ENCODE measurements at regions not wholly inside any gene's neighbourhood (a gene's known extent, or its start where the extent isn't known, plus 50 kb on each side); places are given as distances from the start of the nearest gene placed in this dataset.

DNA sequence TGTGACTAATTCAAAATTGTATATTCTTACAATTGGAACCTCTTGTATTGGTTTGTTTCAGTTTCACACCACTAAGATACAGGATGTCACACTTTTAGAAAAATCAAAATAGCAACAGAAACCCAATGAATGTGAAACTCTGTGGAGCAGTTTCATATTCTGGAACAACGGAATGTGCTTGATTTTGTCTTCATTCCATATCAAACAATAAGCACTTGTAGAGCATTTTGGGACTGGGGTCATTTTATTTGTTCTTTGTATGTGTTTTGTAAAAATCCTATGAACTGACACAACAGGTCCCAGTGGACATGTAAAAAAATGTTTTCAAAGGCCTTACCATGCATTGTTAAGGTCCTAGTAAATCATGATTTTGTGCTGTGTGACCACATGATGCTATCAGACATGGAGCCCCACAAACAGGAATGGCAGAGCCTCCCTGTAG lies 123.1 kb downstream of the DKK1 start:
- TF ChIP-seq CTCF (IDR thresholded peaks at IDR 0.05; ENCODE audit: low read depth, low read length), result no peak
- no peak for DNase-seq (ENCODE audit: low read depth in 2 of 2)
- H3K4me3 ChIP-seq (replicated peaks in 1 of 2; ENCODE audit: low read depth in 2 of 2, low read length in 2 of 2), result no peak overlapping the region

GRCh38 chr10:52438119-52438518 lies 124.0 kb downstream of the DKK1 start:
- H3K4me3 ChIP-seq (replicated peaks in 1 of 2; ENCODE audit: low read depth in 2 of 2, low read length in 2 of 2), result no peak overlapping the region
- TF ChIP-seq CTCF (IDR thresholded peaks at IDR 0.05; ENCODE audit: low read depth, low read length), result no peak
- DNase-seq (ENCODE audit: low read depth in 2 of 2), result no peak

GRCh38 chr10:52440612-52441285 lies 126.7 kb downstream of the DKK1 start:
- TF ChIP-seq CTCF (IDR thresholded peaks at IDR 0.05; ENCODE audit: low read depth, low read length), result no peak
- peak in 1 of 2 donors; percentile 23 for DNase-seq (ENCODE audit: low read depth in 2 of 2)
- H3K4me3 ChIP-seq (replicated peaks in 1 of 2; ENCODE audit: low read depth in 2 of 2, low read length in 2 of 2), result no peak overlapping the region

DNA sequence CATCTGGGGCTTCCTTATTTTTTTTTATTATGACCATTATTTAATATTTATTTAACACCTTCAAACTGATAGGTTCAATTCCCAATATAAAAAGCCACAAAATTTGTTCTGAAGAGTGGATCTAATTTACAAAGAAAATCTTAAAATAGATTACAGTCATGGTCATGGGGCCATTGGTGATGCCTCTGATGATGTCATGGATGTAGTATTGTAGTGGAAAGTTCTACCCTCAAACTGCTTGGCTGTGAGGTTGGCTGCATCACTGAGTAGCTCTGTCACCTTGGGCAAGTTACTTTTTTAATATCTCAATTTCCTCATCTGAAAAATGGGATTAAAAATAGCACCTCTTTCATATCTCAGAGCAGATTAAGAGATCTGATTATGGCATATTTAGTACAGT lies 128.5 kb downstream of the DKK1 start:
- TF ChIP-seq CTCF (IDR thresholded peaks at IDR 0.05; ENCODE audit: low read depth, low read length), result no peak
- no peak overlapping the region for H3K4me3 ChIP-seq (replicated peaks in 1 of 2; ENCODE audit: low read depth in 2 of 2, low read length in 2 of 2)
- peak; percentile 68 to 84 for DNase-seq (ENCODE audit: low read depth in 2 of 2)

DNA sequence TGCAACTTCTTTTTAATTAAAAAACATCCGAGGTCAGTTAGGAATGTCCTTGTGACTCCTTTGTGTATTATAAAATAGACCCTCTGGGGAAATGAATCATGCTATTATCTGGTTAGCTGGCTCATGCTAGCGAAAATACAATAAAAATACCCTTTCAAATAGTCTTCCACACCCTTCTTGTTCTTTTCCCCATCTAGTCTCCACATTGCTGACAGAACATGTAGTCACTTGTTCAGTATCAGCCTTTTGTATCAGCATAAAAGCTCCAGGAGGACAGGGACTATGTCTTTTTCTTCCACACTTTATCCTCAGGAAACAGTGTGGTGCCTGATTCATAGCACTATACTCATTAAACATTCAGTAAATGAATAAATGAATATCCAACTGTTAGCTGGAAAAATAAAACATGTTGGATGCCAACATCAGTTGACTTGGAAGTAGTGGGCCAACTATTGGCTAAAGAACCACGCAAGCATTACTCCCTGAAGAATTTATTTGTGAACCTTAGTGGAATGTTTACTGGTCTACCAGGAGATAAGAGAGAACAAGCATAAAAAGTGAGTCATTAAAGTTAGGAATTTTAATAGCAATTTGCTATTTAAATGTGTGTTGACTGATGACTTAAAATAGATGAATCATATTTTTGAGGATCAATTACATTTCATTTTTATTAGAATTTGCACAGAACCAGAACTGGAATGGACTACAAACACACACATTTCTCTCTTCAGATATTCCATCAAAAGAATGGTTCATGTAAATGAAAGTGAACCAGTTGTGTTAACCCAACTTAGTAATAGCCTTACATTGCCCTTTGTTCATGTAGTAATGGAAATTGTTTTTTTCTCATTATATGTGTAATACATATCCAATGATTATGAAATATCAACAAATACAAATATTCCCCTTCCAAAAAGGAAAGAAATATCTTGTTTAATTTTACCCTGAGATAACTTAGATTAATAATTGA lies 129.6 kb downstream of the DKK1 start:
- DNase-seq (ENCODE audit: low read depth in 2 of 2), result peak; percentile 95 to 96
- no peak overlapping the region for H3K4me3 ChIP-seq (replicated peaks in 1 of 2; ENCODE audit: low read depth in 2 of 2, low read length in 2 of 2)
- no peak for TF ChIP-seq CTCF (IDR thresholded peaks at IDR 0.05; ENCODE audit: low read depth, low read length)

DNA sequence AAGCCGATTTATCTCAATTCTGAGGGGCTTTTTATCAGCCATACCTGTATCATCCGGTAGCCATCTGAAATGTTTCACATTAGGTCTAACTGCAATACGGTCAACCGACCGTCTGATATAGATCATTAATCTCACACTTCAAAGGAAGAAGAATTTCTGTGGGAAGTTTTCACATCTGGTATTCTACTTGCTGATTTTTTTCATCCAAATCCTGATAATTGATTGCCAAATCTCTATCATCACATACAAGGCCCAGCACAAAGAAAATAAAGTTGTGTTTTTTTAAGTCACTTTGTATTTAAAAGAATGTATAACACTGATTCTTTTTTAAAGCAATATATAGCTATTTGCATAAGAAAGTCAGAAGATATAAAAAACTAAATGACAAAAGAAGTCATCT lies 132.3 kb downstream of the DKK1 start:
- no peak overlapping the region for H3K4me3 ChIP-seq (replicated peaks in 1 of 2; ENCODE audit: low read depth in 2 of 2, low read length in 2 of 2)
- TF ChIP-seq CTCF (IDR thresholded peaks at IDR 0.05; ENCODE audit: low read depth, low read length), result no peak
- peak in 1 of 2 donors; percentile 28 for DNase-seq (ENCODE audit: low read depth in 2 of 2)

Measured in cardiac fibroblast (primary cell).